GM21360 (cell line): ENCODE measurements at regions not wholly inside any gene's neighbourhood (a gene's known extent, or its start where the extent isn't known, plus 50 kb on each side); places are given as distances from the start of the nearest gene placed in this dataset.

Experiments
- ATAC-seq: cut with Tn5 transposase; IDR thresholded peaks from one replicate; pipeline ENCODE4 v1.9.1; 2021; ENCODE audit warnings: mild to moderate bottlenecking, moderate library complexity; ENCODE audit not compliant: unreplicated experiment

DNA sequence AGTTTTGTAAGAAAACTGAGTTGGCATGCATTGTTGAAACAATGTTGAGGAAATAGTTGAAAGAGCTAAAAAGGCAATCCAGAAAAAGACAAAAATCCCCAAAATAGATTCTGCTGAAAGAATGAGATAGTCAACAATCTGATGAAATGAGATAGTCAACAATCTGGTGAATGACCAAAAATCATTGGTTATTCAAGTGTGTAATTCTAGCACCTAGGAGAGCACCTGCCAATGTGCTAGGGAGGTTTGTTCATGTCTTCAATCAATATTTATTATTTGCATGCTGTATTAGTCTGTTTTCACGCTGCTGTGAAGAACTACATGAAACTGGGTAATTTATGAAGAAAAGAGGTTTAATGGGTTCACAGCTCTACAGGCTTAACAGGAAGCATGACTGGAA, 307.1 kb upstream of the HSF2 start:
- no peak for ATAC-seq

DNA sequence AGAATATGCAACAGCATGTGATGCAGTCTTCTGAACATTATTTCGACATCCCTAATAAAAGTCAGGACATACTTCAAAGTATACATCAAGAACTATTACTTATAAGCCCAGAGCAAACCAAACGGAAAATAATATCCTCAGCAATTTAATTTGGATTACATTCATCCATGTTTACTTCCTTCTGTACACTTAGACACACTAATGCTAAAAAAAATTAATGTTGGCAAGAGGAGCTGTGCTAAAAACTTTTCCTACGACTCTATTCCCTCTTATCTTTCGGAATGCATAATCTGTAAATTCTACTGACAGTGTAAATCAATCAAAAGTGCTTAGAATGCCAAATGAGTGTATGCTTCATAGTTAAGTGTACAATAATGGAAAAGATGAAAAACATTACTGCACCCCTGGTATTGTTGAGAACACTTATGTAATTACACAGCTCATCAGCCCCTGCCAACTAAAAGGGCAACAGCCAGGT, 301.2 kb upstream of the HSF2 start:
- no peak for ATAC-seq

DNA sequence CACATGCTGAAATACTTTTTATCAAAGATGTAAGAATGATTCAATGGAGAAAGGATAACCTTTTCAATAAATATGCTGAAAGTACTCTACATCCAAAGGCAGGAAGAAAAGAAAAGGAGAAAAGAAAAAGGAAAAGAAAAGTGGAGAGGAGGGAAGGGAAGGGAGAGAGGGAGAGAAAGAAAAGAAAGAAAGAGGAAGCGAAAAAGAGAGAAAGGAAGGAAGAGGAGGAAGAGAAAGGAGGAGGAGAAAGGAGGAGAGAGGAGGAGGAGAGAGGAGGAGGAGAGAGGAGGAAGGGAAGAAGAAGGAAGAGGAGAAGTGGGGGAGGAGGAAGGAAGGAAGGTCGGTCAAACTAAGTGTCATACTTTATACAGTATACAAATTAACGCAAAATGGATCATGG, 297.4 kb upstream of the HSF2 start:
- no peak for ATAC-seq

DNA sequence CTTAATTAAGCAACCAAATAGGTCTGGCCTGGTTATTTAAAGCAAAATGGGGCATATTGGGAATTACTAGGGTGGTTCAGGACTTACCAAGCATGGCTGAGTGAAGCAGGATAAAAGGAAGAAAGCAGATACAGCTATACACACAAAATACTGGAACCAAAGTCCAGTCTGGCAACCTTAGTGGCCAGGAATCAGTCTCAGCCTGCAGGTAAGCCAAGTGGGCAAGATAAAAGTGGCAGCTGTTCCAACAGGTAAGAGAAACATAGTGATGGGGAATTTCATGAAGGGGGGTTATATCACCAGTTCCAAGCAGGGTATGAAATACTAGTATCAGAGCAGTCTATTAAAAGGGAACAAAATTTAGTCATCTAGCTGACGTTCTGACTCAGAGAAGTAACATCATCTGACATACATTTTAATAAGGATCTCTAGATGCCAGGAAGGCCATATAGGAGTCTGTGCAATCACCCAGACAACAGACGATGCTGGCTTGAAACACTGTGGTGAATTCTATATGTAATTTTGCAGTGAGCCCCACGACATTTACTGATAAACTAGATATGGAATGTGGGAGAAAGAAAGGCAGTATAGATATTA, 292.1 kb upstream of the HSF2 start:
- no peak for ATAC-seq

DNA sequence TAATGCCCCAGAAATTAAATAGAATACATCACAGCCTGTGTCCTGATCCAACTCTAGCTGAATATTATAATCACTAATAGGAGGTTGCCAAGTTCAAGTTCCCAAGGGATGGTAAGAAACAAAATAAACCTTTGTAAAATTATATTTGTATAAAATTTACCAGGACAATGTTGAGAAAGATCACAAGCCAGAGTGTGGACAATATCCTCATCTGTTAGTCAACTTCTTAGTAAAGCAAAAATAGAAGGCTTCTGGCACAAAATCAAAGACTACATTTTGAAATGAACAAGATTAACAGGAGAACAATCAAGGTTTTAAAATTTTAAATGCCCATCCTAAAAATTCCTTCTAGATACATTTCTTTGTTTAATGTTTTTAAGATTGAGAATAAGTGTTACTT, 290.4 kb upstream of the HSF2 start:
- no peak for ATAC-seq

DNA sequence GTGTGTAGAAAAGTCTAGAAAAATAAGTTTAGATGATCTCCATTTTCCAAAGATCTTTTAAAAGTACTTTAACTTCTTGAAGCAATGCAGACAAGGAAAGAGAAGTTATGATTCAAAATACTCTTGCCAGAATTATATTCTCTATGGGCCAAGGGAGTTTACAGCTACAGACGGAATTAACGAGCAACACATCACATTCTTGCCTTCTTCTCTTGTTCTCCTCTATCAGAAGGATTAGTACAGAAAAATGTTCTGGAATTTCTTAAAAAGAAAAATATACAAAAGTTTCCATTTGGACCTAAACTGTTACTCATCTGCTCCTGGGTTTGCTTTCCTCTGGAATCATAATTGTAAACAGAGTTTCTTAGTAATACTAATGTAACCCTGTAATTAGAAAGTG, 284.7 kb upstream of the HSF2 start:
- ATAC-seq, result no peak

DNA sequence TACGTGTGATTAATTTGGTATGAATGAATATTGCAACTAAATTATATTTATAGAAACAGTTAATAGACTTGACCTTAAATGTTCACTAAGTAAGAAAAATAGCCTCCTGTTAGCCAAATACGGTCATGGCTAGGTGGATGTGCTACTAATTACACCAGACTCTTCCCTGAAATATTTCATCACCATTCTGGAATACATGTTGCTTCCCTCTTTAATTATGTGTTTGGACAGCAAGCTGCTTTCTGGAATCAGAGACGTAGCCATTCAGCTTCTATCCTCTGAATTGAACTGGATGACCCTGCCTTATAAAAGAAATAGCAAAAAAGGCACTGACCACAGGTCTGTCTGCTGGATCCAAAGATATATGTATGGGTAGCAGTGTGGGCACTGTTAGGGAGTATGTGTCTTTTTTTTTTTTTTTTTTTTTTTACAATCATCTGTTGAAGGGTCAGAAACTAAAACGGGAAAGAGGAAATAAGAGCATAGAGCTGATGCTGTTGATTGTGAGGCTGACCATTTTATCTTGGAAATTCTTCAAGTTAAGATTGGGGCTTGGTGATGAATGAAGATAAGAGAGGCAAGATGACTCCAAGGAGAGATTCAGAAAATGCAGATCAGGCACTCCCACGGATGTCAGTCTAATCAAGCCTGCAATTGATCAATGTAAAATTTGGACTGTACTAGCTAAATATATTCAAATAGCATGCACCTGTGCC, 283.2 kb upstream of the HSF2 start:
- ATAC-seq, result no peak

DNA sequence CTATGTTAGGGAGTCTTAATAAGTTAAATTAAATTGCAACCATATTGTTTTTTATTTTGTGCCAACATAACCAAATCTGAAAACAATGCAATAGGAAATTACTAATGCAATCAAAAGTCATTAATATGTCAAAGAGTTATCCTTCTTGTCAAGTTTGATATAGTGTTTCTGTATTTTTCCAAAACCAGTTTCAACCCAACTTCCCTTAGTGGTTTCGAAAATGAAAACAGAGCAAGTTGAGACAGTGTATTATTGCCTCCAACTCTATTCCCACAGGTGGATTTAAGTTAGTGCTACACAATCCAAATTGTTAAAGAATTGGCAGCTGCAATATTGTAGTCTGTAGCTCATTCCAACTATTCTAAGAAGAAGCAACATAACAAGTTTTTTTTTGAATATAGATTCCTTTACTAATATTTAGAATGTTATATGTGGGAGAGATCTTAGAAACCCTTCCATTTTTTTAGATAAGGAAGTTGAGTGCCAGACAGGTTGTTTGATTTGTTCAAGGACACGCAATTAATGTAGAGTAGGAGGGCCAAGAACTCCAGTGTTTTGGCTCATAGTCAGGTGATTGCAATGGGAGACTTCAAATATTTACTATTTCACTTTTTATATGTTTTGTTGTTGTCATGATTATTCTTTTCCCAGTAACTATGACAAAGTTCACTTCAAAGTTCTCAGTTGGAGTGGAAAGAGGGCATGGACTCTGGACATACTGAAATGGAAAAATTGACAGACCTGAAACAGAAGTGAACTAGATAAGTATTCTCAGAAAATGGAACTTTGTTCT, 282.4 kb upstream of the HSF2 start:
- ATAC-seq, result no peak

DNA sequence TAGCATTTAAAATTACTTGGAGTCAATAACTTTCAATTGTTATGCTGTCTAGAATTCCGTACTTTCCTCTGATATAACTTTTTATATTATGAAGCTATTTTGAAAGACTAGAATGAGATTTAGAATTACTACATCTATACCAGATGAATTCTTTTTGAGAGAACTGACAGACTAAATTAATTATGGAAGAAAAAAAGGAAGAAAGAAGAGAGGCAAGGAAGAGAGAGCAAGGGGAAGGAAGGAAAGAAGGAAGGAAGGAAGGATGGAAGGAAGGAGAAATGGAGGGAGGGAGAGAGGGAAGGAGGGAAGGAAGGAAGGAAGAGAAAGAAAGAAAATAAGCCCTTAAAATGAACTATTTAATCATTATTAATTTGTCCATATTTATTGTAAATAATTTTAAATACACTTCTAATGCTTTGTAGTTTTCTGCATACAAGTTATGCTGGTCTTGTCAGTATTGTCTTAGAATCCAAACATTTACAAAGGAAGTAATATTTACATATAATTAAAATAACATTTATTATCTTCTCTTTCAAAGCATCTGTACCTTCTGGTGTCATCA, 280.4 kb upstream of the HSF2 start:
- no peak for ATAC-seq

DNA sequence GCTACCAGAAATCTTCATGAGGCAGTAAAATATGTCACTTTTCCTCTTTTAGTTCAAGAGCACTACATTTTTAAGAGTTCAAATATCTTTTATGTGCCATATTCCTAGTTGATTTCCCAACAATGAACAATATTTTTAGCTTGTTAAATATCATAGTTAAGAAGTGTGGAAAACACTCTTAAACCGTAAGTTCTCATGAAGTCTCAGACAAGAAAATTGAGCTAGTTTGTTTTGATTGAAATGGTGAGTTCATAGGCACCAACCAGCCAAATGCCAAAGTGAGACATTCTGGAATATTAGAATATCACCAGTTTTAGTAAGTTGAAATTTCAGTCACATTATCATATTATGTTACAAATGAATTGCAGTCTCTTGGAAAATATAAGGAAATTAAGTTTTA, 277.2 kb upstream of the HSF2 start:
- ATAC-seq, result no peak

DNA sequence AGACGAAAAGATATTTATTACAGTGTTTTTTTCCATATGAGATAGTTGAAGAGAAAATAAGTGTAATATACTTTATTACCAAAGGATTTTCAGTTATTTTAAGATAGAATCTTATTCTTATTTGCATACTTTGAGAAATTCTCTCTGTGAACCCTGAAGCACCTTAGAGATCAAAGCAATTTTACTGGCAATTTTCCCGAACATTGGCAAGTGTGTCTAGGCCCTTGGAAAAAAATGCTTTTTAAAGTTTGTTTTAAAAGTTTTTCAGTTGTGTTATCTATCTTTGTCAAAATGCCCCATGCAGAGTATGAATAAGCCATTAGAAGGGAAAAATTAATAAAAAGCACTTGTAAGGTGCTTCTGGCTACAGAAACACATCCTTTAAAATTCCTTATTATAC, 276.8 kb upstream of the HSF2 start:
- no peak for ATAC-seq

DNA sequence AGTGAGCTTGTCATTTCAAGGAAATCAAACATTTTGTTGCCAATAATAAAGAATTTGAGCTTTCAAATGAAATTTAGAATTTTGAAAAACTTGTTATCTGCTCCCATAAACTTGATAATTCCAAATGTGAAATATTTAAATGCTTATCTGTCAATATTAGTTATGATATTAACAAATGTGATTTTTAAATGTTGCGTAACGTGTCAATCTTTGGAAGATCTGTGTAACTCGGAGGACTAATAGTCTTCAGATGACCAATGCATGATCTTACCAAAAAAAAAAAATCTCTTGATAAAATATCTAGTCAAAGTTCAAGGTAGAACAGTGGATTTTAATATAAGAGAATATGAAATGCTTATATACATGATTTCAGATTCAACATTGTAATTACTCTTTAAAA, 274.5 kb upstream of the HSF2 start:
- no peak for ATAC-seq

DNA sequence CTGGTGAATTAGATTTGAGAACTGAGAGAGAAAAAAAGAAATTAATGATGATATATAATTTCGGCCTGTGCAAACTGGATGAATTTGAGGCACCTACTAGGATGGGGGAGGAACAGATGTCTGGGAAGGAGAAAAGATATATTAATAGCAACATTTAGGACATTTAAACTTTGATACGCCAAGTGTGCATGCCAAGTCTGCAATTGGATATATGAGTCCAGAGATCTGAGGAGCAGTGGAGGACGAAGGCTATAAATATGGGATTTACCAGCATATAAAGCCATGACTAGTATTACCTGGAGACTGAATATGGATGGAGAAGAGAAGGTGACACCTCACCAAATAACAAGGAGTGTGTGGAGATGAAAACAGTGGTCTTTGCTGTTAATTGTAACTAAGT, 272.6 kb upstream of the HSF2 start:
- ATAC-seq, result no peak

DNA sequence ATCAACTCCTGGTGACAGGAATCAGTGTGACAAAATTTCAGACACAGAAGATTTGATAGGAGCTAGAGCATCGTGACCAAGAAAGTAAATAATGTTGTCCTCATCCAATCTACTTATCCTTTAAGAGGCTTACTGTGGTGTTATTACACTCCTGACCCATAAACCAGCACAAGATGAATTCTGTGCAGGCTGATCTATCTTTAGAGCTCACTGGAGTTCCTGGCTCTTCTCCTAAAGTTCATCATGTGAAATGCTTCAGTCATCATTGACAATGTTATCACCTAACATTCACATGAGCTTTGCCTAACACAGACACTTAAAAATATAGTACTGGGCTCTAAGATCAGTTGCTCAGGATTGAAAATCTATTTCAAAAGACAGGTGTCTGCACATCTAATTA, 271.0 kb upstream of the HSF2 start:
- no peak for ATAC-seq

DNA sequence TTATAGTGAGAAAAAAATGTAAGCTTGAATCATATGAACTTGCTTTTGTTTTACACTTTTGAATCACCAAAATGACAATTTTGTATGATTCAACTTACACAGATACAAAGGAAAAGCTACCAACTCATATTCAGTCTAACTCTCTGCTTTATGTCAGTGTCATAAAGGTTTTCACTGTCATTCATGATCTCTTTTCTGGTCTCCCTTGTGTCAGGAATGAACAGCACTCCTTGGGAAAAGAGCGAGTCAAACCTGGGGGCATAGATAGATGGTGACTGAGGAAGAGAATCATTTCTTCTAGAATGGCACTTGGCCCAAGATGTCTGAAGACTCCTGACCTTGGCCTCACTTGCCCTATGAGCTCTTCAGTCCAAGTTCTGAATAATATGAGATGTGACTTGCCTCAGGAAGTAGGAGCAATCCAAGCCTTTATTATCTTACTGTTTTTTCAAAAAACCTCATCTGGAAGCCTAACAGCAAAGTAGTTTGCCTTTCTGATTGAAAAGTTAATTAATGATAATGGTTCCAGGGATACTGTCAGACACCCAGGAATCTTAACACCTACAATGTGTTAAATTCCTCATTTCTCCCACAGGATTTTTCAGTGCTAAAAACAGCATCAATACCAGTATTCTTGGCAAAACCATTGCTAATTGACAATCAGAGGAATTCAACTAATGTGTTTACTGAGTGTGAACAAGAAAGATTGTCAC, 270.0 kb upstream of the HSF2 start:
- ATAC-seq, result no peak

DNA sequence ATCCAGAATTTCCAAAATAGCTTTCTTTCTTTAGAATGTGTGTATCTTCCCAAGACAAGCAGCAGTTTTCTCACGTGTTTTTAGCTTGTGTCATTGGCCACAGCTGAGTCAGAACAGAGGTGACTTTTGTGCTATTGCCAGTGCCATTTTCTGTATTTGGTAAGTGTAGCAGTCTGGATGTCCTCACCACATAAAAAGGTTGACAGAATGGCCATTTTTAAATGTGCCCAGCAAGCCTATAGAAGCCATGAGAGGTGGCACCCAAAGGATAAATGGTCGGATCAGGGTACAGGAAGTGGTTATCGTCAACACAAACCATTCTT, 269.5 kb upstream of the HSF2 start:
- no peak for ATAC-seq

DNA sequence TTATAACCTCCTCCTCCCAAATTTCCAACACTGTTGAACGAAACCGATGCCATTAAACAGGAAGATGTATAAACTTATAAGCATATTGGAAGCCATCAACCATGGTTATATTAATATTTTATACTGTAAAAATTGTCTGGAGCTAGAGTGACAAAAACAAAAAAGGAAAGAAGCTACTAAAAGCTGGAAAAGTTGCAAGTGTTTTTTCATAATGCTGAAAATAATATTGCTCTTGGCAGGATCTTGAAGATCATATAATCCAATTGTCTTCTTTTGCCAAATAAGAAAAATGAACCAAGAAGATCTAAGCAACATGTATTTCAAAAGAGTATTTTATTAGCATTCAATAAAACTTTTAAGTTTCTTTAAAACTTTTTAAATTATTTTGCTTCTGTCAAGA, 268.9 kb upstream of the HSF2 start:
- ATAC-seq, result no peak

DNA sequence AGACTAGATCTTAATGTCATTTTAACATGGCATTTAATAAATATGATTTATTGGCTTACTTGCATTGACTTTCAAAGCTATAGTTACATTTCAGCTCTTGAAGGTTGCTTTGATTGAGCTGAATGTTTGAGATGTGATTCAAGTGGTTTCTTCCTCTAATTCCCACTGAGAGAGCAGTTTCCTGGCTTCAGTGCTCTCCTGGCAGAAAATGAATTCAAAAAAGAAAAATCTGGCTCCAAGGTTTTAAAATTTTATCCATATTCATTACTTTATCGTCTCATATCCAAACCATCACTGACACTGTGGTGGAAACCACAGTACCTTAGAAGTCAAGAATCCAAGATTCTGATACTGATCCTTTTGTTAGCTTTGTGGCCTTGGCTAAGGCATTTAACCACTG, 263.1 kb upstream of the HSF2 start:
- ATAC-seq, result no peak

DNA sequence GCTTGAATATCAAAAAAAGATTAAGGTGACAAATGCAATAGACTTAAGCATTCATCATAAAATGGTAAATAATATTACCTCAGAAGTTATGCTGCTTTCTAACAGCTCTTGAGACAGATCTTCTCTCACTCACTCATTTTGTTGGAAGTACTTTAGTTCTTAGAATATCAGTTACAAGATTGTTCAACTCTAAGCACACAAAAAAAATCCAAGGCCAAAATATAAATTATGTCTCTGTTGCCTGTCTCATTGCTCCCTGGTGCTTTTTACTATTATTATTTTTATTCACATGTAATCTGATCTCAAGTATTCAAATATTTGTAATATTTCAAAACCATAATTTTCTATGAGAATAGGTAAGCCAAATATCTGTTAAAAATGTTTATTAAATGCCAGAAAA, 259.4 kb upstream of the HSF2 start:
- no peak for ATAC-seq

DNA sequence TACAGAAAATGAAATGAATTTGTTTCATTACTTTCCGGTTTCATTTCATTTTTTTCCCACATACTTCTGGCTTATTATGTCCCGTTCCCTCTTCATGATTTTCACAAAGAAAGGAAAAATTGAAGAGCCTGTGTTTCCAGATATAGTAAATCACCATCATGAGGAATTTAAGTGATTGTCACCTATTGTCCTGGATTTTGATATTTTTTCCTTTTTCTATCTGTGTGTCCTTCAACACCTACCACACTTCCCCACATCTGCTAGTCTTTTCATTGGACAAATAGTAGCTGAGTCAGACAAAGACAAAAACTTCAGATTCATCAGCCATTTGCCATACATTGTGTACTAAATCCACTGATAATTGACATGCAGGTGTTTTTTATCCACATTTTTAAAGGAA, 258.2 kb upstream of the HSF2 start:
- ATAC-seq, result no peak

DNA sequence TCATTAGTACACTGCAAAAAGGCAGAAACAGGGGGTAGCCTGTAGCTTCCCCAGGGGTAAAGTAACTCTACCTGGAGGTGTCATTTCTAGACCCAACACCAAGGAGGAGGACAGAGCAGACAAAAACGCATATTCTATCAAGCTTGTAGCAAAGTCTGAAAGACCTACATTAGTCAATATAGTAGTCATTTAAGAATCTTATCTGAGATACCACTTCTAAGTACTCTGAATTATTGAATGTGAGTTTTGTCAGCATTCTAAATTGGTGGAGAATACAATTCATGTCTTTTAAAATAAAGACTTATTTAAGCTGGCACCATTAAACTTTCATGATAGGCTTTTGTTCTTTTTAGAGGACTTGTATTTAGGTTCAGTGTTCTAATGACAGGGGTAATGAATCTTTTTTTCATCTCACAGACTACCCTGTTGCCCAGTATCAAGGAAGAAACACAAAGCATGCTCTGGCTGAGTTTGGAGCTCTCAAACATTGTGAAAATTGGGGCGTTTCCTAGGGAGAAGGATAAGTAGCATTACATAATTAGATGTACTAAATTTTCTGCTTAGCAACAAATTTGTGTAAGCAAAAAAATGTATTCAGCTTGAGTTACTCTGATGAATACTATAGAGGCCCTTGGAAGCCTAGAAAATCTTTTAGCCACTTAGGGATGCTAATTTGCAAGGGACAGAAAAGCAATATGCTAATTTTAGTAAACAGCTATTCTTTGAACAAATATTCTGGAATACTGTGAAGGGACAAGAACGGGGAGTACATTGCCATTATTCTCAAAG, 255.4 kb upstream of the HSF2 start:
- ATAC-seq, result no peak
